Putamen (tissue), 1 donor: ENCODE measurements at regions not wholly inside any gene's neighbourhood (a gene's known extent, or its start where the extent isn't known, plus 50 kb on each side); places are given as distances from the start of the nearest gene placed in this dataset.

Source experiments
- DNase-seq: peaks from one replicate; pipeline ENCODE4 v3.0.0-alpha.2; 2016; ENCODE audit warnings: low spot score

DNA sequence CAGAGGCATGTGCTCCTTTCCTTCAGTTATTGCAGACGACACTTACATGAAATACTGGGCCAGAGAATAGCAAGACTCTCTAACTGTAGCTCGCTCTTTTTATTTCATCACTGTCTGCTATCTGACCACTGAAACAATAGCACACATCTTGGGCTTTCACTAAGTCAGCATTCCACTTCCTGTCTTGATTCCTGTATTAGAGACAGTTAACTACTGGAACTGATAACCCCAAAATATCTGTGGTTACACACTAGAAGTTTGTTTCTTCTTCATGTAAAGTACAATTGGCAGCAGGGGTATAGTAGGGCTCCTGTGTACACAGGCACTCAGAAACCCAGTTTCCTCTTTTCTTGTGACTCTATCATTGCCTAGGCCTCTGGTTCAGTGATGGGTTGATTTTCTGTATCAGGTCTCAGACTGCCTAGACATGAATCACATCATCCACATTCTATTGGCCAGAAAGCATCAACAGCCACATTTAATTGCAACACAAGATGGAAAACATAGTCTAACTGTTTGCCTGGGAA lies 230.2 kb upstream of the CD96 start:
- peak; percentile 9 for DNase-seq

DNA sequence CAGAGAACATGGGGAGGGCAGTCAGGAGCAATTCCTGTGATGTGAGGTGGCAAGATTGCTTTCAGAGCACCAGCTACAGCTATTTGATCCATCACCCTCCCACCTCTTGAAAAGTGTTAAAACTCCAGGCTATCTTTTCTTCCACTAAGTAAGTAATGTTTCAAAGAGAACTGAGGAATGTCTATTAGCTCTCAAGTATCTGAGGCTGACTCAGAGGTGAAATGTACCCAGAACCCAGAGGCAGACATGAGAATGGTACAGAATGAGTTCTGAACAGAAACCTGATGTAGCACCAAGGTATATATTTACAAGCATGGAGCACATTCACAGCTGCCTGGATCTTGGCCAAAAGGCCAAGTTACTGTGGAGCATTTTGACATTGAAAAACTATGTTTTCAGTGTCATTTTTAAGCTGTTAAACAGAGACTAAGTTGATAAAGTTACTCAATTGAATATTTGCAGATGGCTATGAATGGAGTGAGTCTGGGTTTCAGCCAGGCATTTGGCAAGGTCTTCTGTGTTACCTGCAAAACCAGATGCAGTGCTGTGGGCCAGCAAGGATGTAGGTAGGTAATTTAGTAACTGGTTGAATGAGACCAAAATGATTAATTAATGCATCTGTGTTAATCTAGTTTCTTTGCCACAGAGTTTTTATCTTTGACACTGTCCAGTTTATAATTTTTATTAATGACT lies 227.7 kb upstream of the CD96 start:
- no peak for DNase-seq

DNA sequence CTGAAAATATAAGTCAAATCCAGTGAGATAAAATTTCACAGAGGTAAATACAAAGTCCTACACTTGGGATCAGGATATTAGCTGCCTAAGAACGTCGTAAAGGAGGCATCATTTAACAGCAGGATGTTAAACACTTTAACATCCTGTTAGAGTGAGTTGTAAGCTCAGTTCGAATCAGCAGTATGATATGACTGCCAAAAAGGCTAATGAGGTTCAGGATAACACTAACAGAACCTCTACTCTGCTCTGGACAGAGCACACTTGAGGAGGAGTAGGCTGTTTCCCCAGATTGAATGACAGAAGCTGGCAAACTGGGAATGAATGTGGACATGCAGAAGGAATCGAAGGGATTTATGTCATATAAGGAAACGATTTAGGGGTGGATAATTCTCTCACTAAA lies 227.1 kb upstream of the CD96 start:
- no peak for DNase-seq

DNA sequence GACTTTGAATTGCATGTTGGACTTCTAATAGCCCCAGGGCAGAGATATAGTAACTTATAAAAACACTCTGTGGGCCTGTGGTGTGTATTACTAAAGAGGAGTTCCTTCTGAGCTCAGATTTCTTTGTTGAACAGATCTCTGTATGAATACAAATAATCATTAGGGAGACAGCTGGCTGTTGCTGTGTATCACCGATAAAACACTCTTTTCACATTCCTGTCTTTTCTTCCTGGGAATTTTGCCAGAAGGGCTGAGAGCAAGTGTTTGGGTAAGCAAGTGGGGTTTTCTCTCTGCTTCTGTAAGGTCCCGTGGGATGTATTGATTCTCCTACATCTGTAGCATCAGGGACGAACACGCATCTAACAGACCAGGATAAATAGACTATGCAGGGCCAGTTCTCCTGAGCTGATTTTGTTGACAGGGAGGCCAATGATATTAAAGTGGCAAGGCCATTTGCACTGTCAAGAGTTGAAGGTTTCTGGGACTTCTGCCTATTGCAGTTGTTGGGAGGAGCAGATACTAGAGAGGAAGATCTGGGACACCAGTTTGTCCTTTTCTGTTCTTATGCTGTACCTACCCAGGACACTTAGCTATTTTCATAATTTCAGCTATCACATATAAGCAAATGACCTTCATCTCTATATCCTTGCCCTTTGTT lies 225.9 kb upstream of the CD96 start:
- DNase-seq, result no peak

DNA sequence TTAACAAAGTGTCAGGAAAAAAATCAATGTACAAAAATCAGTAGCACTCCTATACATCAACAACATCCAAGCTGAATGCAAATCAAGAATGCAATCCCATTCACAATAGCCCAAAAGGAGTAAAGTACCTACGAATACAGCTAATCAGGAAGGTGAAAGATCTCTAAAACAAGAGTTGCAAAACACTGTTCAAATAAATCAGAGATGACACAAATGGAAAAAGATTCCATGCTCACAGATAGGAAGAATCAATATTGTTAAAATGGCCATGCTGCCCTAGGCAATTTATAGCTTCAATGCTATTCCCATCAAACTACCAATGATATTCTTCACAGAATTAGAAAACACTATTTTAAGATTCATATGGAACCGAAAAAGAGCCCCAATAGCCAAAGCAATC lies 223.7 kb upstream of the CD96 start:
- DNase-seq, result no peak

DNA sequence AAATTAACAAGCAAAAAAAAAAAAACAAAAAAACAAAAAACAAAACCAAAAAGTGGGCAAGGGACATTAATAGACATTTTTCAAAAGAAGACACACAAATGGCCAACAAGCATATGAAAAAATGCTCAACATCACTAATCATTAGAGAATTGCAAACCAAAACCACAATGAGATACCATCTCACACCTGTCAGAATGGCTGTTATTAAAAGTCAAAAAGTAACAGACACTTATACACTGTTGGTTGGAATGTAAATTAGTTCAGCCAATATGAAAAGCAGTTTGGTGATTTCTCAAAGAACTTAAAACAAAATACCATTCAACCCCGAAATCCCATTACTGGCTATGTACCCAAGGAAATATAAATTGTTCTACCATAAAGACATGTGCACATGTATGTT lies 222.4 kb upstream of the CD96 start:
- no peak for DNase-seq

DNA sequence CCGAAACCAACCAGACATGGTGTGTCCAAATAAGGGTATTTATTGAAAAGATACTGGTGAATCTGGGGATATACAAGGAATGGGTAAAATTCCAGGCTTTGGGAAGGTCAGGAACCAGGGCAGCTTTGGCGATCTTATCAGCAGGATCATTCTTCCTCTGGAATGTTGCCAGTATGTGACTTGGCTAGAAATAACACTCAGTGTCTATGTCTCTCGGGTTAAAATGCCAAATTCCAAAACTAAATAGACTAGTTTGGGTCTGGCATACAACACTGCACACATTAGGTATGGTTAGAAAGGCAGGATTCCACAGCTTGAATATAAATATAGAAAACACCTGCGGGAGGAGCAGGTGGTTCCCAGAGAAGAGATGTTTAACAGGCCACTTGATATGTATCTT lies 220.2 kb upstream of the CD96 start:
- DNase-seq, result no peak

DNA sequence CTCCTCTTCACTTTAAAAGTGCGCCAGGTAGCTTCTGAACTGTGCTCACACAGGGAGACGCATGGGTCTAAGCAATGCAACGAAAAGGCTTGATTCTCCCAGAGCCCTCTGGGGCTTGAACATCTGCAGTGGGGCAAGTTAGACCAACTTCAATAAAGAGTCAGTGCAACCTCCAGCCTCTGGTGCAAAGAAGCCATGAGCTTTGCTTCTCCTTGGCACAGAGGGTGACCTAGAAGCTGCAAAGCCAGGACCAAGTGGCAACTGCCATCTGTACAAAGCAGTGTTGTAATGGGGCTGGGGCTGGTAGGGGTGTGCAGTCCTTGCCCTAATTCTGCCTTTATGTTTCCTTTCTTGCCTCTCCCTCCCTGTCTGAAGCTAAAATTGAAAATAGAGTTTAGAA lies 219.0 kb upstream of the CD96 start:
- no peak for DNase-seq

DNA sequence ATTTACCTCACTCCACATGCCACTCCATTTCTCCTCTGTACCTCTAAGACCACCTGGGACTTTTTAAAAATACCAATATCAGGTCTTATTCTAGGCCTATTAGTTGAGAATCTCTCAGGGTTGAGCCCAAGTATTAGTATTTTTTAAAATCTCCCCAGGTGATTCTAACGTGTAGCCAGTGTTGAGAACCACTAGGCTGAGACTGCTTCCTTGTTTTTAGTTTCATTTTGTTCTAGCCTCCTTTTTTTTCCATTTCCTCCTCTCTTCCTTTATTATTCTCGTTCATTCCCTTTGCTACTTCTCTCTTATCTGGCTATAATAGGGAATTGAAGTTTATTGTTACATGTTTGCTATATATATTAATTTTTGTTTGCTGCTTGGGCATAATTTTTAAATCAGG lies 217.8 kb upstream of the CD96 start:
- DNase-seq, result no peak

DNA sequence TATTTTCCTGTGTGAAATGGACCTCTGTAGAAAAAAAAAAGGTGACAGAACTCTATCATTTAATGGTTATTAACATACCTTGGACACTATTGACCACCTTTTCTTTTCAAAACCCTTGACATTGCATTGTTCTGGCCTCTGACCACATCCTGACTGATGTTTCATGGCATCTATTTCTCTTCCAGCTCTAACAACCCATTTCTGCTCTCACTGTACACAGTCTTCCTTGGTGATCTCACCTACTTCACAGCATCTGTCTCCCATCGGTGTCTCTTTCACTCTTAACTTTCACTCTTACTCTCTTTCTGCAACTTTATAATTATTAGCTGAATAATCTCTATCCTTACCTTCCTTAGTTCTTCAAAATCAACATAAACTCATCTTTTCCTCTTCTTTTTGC lies 217.4 kb upstream of the CD96 start:
- no peak for DNase-seq

DNA sequence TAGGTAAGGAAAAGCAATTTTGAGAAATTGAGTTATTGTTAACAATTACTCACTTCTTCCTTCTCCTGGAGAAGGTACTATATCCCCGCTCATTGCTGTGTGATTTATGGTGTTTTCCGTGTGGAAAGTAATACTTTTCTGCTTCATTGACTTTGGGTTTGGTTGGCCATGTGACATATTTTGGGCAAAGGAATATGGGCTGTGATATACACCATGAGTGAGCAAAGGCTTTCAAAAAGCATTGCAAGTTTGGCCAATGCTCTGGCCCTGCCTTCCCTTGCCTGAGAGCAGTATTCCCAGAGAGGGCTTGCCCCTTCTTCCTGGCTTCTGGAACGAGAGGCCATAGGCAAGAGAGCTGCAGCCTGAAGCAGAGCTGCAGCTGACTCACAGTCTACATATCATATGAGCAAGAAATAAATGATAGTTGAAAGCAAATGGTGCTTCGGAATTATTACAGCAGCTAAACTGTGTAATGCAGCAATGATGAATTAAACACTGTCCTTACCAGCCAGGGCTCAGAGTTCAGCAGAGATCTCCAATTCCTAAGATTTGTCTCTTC lies 216.8 kb upstream of the CD96 start:
- no peak for DNase-seq

DNA sequence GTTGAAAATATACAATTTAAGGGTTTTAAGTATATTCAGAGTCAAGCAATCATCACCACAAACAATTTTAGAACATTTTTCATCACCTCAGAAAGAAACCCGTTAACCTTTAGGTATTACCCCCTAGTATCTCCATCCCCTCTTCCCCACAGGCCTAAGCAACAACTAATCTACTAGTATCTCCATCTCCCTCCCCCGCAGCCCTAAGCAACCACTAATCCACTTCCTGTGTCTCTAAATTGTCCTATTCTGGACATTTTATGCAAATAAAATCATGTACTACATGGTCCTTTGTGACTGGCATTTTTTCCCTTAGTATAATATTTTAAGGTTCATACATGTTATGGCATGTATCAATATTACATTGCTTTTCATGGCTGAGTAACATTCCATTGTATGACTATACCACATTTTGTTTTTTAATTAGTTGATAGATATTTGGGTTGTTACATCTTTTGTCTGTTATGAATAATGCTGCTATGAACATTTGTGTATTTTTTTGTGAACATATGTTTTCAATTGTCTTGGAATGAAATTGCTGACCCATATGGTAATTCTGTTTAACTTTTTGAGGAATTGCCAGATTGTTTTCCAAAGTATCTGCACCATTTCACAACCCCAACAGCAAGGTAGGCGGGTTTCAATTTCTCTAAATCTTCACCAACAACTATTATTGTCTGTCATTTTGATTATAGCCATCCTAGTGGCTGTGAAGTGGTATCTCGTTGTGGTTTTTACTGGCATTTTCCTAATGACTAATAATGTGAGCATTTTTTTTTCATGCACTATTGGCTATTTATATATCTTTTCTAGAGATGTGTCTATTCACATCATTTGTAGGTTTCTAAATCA lies 215.6 kb upstream of the CD96 start:
- DNase-seq, result no peak

DNA sequence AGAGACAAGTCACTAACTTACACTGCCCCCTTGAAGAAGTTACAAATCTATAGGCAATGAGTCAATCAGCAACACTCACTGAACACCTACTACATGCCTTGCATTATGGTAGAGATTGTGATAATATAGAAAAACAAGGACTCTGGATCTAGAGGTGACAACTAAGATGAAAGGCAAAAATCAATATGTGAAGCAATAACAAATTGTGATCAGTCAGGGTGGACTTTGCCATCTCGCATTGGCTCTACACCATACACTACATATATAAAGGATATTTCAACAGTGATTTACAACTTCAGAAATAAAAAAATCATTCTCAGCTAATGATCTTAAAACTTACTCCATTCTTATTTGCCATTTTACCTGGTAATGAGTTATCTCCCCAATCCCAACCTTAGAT lies 210.7 kb upstream of the CD96 start:
- DNase-seq, result no peak

DNA sequence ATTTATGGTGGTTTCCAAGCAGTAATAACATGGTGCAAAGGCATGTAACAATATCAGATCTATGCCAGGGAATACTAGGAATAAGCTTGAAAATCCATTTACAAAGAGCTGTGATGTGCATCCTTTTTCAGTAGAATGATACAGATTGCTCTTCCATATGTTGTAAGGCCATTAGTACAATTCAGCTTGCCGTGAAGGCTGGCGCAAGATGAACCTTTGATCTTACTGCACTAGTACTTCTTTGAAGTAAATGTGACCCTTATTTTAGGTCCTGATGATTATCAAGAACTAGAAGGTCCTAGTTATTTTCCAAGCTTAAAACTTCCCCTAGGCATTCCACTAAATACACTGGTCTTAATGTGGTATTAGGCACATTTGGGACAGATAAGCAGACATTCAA lies 210.1 kb upstream of the CD96 start:
- DNase-seq, result no peak

DNA sequence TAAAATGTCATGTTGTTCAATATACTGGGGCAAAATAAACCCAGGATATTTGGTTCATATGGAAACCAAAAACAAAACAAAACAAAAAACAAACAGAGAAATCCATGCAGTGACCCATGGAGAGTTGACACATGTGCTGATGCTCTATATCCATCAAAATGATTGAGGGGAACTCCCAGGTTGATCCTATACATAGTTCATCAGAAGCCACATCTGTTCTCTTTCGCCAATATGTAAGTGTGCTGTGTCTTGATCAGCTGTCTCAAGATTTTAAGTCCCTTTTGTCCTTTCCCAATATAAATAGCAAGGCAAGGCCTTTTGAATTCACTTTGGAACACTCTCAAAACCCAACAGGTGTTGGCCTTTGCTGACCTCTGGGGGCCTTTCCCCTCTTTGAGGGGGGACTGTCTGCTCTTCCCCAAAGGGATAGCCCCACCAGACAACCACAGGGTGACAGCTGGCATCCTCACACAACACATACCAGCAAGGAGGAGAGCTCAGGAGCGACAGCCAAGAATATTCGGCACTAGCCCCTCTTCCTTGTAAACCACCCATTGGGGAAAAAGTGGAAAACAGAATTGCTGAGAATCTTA lies 209.4 kb upstream of the CD96 start:
- DNase-seq, result no peak

DNA sequence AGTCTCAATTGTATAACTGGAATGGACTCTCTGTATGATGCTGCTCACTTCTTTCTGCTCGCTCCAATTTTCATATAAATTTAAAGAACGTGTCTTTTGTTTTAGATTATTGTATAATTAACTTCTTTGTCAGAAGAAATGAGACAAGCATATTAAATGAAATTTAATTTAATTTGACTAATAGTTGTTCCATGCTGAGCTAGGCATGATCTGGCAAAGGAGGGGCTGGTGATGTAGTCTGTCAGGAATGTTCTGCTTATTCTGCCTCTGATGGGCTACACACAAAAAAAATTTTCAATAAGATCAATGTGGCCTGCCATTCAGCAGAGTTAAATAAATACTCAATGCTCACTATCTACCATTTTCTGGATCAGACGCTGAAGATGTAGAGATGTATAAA lies 208.4 kb upstream of the CD96 start:
- no peak for DNase-seq

DNA sequence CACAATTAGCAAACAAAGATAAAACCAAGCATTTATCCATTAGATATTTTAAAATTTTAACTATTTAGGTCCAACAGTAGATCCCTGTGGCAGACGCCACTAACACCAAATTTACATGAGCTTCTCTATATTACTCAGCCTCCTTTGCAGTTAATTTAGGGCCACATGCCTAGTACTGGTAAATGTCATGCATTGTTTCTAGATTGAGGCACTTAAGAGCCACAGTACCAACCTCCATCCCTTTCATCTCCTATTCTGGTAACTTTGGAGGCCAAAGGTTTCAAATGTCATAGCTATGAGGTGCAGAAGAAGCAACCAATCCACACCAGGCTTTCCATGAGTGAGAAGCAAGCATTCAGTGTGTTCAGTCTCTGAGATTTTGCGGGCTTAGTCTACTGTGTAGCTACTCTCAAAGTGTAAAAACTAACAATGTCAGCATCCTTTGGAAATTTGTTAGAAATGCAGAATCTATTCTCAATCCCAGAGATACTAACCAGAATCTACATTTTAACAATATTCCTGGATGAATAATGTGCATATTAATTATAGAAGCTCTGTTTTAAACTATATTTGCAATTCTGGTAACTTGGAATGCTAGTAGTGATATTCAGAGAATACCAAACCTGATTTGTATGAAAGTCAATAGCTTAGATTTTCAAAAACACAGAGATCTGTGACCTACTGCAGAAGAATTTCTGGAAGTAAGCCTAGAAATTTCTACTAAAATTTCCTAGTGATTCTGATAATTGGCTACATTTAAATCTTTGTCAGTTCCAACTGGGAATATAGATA lies 206.3 kb upstream of the CD96 start:
- DNase-seq, result no peak

DNA sequence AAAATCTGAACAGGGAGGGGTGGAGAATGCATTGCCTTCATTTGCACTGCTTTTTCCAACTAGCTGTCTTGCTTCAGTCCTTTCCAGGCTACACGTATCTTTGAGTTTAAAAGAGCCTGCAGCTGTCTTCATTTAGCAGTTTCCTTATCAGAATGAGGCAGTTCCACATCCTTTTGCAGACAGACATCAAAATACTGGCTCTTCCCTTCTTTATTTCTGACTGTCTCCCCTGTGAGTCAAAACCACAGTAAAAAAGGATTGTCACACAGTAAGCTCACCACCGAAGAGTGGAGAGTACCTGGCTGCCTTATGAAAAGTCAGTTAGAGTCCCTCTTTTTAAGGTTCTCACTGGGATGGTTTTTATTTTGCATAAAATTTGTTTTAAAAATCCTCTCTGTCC lies 205.5 kb upstream of the CD96 start:
- DNase-seq, result no peak

DNA sequence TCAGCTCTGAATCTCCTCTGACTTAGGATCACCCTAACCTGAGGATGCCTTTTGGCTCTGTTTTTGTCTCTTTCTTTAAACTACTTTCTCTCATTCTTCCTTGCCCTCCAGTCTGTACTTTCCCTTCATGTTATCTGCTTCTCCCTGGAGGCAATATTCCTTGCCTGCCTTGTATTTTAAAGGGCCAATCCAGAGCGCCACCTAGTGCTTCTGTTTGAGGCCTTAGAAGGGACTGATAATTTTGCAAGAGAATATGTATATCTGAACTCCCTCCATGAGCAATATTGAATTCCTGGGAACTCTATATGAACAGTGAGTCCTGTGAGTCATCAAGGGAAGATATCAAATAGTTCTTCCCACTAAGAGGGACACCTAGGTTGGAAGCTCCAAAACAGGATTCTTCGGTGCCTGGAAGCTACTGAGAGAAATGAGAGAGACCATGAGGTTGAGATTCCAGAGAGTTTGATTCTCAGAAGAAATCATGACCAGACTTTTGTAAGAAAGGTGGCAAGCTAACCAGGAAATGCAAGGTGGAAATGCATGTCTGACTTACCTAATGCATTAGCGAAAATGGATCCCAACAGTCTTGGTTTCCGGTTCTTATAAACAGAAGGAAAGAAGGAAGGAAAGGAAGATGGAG lies 203.8 kb upstream of the CD96 start:
- DNase-seq, result no peak

DNA sequence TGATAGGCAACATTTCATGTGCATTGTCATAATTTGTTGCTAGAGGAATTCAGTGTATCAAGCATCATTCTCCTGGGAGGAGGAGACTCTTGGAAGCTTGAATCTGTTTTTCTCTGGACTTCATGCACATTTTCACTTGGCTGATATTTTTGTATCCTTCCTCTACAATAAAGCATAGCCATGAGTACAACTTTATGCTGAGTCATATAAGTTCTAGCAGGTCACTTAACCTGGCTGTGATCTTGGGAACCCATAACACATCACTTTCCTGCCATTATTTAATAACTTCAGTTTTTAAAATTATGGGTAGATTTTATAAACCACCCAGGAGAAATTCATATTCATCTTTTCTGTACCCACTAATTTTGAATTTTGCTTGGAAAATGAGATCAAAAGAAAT lies 203.0 kb upstream of the CD96 start:
- no peak for DNase-seq

DNA sequence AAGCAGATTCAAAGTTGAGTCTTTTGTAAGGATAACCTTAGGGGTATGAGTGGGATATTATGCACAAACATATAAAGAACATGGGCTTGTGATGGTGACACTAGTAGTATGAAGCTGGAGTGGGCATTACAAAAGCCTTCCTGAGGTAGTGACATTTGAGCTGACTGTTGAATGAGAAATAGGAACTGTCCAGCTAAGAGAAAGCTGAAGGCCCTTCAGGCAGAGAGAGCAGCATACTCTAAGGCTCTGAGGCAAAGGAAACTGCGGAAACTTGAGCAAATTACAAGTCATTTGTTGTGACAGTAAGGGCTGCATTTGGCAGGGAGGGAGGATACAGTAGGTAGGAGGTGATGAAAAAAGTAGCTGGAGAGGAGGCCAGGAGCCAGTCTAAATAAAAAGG lies 190.7 kb upstream of the CD96 start:
- no peak for DNase-seq
